WI38 (cell line): ENCODE measurements at regions not wholly inside any gene's neighbourhood (a gene's known extent, or its start where the extent isn't known, plus 50 kb on each side); places are given as distances from the start of the nearest gene placed in this dataset.

Experiments
- H3K4me3 ChIP-seq: 2 replicates; pipeline ENCODE4 v1.5.1; 2011; ENCODE audit warnings: low read depth, mild to moderate bottlenecking, control low read depth, low read length
- CTCF ChIP-seq: IDR thresholded peaks from 2 replicates; pipeline ENCODE4 v1.5.1; 2012; ENCODE audit warnings: low read depth, mild to moderate bottlenecking, control low read depth, low read length

- TF ChIP-seq CTCF: no peak
These were observed 633.7 kb downstream of the ZIC1 start for GRCh38 chr3:148042663-148043445.

GRCh38 chr3:148044151-148044550, 635.0 kb downstream of the ZIC1 start:
- H3K4me3 ChIP-seq: no peak overlapping the region
- no peak for TF ChIP-seq CTCF

More at GRCh38 chr3:148042663-148043445, 633.7 kb downstream of the ZIC1 start:
- no peak overlapping the region for H3K4me3 ChIP-seq

GRCh38 chr3:148054999-148055398, 642.7 kb upstream of the AGTR1 start:
- no peak overlapping the region for H3K4me3 ChIP-seq
- TF ChIP-seq CTCF: no peak

GRCh38 chr3:148062590-148062989, 635.1 kb upstream of the AGTR1 start:
- no peak overlapping the region for H3K4me3 ChIP-seq

GRCh38 chr3:148066802-148067201, 630.9 kb upstream of the AGTR1 start:
- no peak for TF ChIP-seq CTCF
- H3K4me3 ChIP-seq: no peak overlapping the region

More at GRCh38 chr3:148062590-148062989, 635.1 kb upstream of the AGTR1 start:
- no peak for TF ChIP-seq CTCF

GRCh38 chr3:148068466-148068865, 629.2 kb upstream of the AGTR1 start:
- no peak overlapping the region for H3K4me3 ChIP-seq

More at GRCh38 chr3:148068466-148068865, 629.2 kb upstream of the AGTR1 start:
- TF ChIP-seq CTCF: no peak
